GM13976 (cell line): ENCODE measurements at regions not wholly inside any gene's neighbourhood (a gene's known extent, or its start where the extent isn't known, plus 50 kb on each side); places are given as distances from the start of the nearest gene placed in this dataset.

ENCODE experiments used
- DNase-seq: peaks from one replicate; pipeline ENCODE4 v3.0.0; 2012; ENCODE audit warnings: low spot score
- CTCF ChIP-seq: IDR thresholded peaks from 2 replicates; pipeline ENCODE4 v1.5.1; 2012; ENCODE audit warnings: borderline replicate concordance, mild to moderate bottlenecking; ENCODE audit not compliant: insufficient read depth; ENCODE audit errors: extremely low read depth, missing control alignments, control extremely low read depth
- in situ Hi-C: fragments of 300-500 bp; cut with MboI; formaldehyde crosslinking; loops from one replicate; pipeline ENCODE4 v1.12.0; 2022; ENCODE audit warnings: low sequenced_read_pairs, mixed read lengths, inconsistent platforms; ENCODE audit not compliant: unreplicated experiment

DNA sequence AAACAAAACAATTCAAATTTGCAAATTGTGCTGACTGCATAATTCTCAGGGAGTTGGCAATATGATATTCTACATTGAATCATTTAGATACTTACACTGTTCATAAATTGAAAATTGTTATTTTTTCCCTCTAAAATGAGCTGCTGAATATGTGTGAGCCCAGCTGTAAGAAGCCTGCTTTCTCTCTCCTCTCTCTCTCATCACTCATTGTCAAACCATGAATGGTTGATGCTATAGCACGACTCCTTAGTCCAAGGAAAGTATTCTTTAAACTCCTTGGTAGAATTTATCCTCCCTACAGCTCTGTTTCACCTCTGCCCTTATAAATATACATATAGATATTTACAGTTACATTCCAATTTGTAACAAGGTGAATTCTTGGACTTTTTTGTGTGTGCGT lies 116.4 kb upstream of the POU3F2 start:
- no peak for DNase-seq
- in situ Hi-C loops, result no loop called here
- TF ChIP-seq CTCF, result no peak

DNA sequence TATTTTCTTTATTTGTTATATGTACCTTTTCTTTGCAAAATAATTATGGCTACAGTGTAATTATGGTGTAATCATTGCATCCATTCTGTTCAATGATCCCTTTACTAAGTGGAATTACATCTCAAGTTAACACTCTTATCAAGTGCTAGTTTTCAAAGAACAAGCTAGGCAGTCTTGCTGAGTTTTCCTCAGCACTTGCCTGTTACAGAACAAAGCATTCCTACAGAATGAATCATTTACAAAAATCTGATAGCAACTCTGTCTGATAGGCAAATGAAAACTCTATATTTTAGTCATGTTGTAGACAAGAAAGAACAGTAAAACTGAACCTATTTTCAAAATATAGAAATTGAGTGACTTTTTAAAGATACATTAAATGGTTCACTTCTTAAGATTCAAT lies 109.8 kb upstream of the POU3F2 start:
- in situ Hi-C loops, result no loop called here
- DNase-seq, result no peak
- TF ChIP-seq CTCF, result no peak

DNA sequence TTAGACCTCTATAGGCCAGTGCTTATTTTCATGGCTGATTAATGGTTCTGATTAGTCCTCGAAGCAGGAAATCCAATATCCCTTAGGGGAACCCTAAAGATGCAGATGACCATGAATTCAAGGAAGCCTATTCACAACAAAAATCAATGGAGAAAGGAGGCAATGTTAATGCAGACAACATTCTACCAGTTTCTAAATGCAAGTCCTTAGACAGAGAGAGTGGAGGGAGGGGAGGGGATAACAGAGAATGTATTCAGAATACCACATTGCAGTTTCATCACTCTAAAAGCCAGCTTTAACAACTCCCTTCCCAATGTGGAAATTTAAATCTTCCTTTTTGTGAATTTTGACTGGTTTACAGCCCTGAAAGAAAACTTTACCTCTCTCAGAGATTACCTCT lies 87.1 kb upstream of the POU3F2 start:
- TF ChIP-seq CTCF, result no peak
- DNase-seq, result no peak
- in situ Hi-C loops, result no loop called here

DNA sequence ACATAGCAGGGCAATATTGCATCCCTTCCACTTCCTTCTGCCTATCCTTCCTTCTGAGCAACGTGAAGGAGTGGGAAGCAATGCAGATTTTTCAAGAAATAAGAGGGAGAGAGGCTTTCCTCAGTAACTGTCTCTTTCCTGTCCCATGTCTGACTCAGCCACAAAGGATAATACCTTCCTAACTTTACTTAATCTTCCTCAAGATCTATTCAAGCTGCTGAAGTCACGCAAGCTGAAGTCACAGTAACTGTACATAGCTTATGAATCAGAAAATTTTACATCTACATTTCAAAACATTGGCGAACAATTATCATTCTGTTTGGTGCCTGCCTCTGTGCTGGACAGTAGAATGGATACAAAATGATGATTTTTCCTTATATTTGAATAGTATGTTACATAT lies 86.4 kb upstream of the POU3F2 start:
- in situ Hi-C loops, result no loop called here
- DNase-seq, result no peak

DNA sequence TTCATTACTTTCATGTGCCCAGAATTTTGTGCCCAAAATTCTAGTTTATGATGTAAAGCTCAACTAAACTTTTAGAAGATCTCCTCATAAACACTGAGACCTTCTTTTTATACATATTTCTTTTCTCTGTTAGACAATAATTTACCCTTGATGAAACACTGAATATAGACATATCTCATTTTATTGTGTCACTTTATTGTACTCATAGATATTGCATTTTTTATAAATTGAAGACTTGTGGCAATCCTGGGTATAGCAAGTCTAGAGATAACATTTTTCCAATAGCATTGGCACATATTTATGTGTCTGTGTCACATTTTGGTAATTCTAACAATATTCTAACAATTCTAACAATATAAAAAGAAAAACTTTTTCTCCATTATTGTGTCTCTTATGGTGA lies 74.9 kb upstream of the POU3F2 start:
- DNase-seq, result no peak
- in situ Hi-C loops, result no loop called here
- TF ChIP-seq CTCF, result no peak

More for the DNA sequence above, 86.4 kb upstream of the POU3F2 start:
- no peak for TF ChIP-seq CTCF

- TF ChIP-seq CTCF, result no peak
- no peak for DNase-seq
- in situ Hi-C loops, result no loop called here
Measured at GRCh38 chr6:98764373-98764911, 69.9 kb upstream of the POU3F2 start.

- no peak for TF ChIP-seq CTCF
- no peak for DNase-seq
- in situ Hi-C loops, result no loop called here
Measured at GRCh38 chr6:98769546-98769945, 64.8 kb upstream of the POU3F2 start.
